ENCODE measurements at regions not wholly inside any gene's neighbourhood (a gene's known extent, or its start where the extent isn't known, plus 50 kb on each side); places are given as distances from the start of the nearest gene placed in this dataset.

DNA sequence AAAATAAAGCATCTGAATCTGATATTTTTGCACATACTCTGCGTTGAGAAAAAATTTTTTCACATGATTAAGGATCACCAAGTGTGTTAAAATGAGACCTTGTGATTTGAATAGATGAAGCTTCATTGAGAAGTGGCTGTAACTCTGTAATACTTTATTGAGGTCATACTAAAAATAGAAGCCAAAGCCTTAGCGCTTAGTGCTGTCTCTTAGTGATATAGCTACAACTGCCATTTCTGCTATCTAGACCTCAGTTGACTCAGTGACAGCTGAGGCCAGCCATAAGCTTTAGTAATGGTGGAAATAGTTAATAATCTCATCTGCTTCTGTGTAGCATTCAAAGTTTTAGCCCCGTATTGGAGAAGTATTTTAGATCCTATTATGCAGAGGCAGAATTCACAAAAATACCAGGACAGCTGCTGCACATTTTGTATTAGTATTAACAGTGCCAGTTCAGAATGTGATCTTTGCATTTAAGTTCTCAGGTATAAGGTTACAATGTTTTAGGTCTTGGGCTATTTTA lies 107.4 kb upstream of the SGCD start:
- TF ChIP-seq POLR2AphosphoS5 (IDR thresholded peaks at IDR 0.05; ENCODE audit: low read depth, low read length) = no peak
- TF ChIP-seq, protein P1, sequence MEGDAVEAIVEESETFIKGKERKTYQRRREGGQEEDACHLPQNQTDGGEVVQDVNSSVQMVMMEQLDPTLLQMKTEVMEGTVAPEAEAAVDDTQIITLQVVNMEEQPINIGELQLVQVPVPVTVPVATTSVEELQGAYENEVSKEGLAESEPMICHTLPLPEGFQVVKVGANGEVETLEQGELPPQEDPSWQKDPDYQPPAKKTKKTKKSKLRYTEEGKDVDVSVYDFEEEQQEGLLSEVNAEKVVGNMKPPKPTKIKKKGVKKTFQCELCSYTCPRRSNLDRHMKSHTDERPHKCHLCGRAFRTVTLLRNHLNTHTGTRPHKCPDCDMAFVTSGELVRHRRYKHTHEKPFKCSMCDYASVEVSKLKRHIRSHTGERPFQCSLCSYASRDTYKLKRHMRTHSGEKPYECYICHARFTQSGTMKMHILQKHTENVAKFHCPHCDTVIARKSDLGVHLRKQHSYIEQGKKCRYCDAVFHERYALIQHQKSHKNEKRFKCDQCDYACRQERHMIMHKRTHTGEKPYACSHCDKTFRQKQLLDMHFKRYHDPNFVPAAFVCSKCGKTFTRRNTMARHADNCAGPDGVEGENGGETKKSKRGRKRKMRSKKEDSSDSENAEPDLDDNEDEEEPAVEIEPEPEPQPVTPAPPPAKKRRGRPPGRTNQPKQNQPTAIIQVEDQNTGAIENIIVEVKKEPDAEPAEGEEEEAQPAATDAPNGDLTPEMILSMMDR (IDR thresholded peaks at IDR 0.05) = no peak
